Vagina (tissue), 2 donors: ENCODE measurements at regions not wholly inside any gene's neighbourhood (a gene's known extent, or its start where the extent isn't known, plus 50 kb on each side); places are given as distances from the start of the nearest gene placed in this dataset.

Source experiments
- POLR2AphosphoS5 ChIP-seq, 2 donors: sonication (generic); formaldehyde crosslinking; IDR thresholded peaks; one replicate each; pipeline ENCODE4 v1.9.0; 2017; ENCODE audit warnings: antibody characterized with exemption in 2 of 2, mild to moderate bottlenecking in 2 of 2, low read depth in 1 of 2; ENCODE audit not compliant: insufficient read depth in 1 of 2
- TF ChIP-seq, protein P1 (sequence below), 3 experiments: fragments of 450-650 bp in 2 of 3; fragments of 200-600 bp in 1 of 3; sonication (generic) in 1 of 3; IDR thresholded peaks; one replicate each; pipeline ENCODE4 v1.5.1; 2017 to 2019; ENCODE audit warnings: antibody characterized with exemption in 3 of 3, mild to moderate bottlenecking in 2 of 3, moderate library complexity in 2 of 3

- TF ChIP-seq, protein P1, sequence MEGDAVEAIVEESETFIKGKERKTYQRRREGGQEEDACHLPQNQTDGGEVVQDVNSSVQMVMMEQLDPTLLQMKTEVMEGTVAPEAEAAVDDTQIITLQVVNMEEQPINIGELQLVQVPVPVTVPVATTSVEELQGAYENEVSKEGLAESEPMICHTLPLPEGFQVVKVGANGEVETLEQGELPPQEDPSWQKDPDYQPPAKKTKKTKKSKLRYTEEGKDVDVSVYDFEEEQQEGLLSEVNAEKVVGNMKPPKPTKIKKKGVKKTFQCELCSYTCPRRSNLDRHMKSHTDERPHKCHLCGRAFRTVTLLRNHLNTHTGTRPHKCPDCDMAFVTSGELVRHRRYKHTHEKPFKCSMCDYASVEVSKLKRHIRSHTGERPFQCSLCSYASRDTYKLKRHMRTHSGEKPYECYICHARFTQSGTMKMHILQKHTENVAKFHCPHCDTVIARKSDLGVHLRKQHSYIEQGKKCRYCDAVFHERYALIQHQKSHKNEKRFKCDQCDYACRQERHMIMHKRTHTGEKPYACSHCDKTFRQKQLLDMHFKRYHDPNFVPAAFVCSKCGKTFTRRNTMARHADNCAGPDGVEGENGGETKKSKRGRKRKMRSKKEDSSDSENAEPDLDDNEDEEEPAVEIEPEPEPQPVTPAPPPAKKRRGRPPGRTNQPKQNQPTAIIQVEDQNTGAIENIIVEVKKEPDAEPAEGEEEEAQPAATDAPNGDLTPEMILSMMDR (IDR thresholded peaks at IDR 0.05) = no peak
- TF ChIP-seq POLR2AphosphoS5 (IDR thresholded peaks at IDR 0.05; ENCODE audit: insufficient read depth in 1 of 2, low read depth in 1 of 2) = no peak
These were observed 59.8 kb upstream of the ETV3 start for GRCh38 chr1:157197906-157198435.
